ENCODE measurements at regions not wholly inside any gene's neighbourhood (a gene's known extent, or its start where the extent isn't known, plus 50 kb on each side); places are given as distances from the start of the nearest gene placed in this dataset.

DNA sequence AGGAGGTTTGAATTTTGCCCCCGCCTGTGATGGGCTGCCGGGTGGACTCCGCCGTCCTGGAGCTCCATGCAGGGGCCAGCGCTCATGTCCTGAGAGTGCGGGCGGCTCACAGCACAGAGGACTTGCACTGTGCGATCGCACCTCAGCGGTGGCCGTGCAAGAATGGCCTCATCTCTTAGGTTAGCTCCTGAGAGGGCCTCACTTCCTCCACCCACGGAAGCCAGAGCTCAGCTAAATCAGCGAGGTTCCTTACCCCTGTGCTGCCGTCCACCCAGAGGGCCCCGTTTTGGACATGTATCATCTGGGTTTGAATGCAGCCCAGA, 72.0 kb upstream of the PCSK6 start:
- no peak for DNase-seq (ENCODE audit: low read depth)
- H3K4me3 ChIP-seq (ENCODE audit: low read depth, low read length): no peak overlapping the region
- TF ChIP-seq, protein P1, sequence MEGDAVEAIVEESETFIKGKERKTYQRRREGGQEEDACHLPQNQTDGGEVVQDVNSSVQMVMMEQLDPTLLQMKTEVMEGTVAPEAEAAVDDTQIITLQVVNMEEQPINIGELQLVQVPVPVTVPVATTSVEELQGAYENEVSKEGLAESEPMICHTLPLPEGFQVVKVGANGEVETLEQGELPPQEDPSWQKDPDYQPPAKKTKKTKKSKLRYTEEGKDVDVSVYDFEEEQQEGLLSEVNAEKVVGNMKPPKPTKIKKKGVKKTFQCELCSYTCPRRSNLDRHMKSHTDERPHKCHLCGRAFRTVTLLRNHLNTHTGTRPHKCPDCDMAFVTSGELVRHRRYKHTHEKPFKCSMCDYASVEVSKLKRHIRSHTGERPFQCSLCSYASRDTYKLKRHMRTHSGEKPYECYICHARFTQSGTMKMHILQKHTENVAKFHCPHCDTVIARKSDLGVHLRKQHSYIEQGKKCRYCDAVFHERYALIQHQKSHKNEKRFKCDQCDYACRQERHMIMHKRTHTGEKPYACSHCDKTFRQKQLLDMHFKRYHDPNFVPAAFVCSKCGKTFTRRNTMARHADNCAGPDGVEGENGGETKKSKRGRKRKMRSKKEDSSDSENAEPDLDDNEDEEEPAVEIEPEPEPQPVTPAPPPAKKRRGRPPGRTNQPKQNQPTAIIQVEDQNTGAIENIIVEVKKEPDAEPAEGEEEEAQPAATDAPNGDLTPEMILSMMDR (conservative IDR thresholded peaks at IDR 0.05; ENCODE audit: low read depth, low read length): no peak

DNA sequence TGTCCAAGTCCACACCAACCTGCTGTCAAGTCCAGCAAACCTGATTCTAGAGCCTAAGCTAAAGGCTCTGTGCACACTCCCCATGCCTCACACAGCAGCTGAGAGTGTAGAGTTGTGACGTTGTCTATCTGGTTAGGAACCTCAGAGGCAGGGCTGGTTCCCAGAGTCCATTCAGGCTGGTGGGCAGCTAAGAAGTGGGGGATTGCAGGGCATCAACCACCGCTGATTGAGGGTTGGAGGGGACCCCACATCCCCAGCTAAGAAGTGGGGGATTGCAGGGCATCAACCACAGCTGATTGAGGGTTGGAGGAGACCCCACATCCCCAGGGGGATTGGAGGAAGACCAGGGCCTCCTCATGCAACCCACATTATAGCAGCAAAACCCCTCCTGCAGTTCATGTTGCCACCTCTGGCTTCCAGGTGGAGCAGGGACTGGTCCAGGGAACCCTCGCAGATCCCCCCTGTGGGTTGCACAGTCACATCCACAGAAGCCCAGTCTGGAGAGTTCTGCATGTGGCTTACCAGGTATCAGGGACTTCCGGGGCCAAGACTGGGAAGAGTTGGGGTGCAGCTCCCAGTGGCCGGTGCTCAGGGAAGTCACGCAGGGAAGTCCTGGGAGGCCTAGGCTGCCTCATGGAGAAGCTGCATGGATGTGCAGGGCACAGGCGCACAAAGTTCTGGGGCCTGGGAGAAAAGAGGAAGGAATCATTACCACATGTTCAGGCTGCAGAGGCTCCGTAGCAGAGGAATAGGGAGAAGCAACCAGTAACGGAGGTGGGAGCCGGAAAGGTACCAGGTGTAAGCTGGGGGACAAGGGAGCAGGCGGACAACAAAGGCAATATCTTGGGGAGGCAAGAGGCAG, 71.4 kb upstream of the PCSK6 start:
- DNase-seq (ENCODE audit: low read depth): no peak
- H3K4me3 ChIP-seq (ENCODE audit: low read depth, low read length): no peak overlapping the region
- TF ChIP-seq, protein P1 (conservative IDR thresholded peaks at IDR 0.05; ENCODE audit: low read depth, low read length): no peak

DNA sequence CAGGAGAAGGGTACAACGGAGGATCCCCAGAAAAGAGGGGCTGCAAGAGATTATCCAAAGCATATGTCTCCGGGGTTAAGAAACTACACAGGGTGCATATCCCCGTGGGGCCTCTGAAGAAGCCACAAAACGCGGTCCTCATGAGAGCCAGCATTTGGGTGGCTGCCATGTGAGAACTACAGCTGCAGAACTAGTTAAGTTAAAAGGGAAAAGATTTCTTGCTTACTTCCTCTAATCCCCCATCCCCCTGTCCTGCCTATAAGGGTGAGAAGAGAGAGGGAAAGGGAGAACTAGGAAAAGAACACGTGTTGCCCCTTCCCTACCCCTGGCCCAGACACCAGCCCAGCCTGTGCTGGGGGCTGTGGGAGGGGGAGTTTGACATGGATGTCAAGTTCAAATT, 70.4 kb upstream of the PCSK6 start:
- DNase-seq (ENCODE audit: low read depth): no peak
- no peak overlapping the region for H3K4me3 ChIP-seq (ENCODE audit: low read depth, low read length)
- TF ChIP-seq, protein P1 (conservative IDR thresholded peaks at IDR 0.05; ENCODE audit: low read depth, low read length): no peak

DNA sequence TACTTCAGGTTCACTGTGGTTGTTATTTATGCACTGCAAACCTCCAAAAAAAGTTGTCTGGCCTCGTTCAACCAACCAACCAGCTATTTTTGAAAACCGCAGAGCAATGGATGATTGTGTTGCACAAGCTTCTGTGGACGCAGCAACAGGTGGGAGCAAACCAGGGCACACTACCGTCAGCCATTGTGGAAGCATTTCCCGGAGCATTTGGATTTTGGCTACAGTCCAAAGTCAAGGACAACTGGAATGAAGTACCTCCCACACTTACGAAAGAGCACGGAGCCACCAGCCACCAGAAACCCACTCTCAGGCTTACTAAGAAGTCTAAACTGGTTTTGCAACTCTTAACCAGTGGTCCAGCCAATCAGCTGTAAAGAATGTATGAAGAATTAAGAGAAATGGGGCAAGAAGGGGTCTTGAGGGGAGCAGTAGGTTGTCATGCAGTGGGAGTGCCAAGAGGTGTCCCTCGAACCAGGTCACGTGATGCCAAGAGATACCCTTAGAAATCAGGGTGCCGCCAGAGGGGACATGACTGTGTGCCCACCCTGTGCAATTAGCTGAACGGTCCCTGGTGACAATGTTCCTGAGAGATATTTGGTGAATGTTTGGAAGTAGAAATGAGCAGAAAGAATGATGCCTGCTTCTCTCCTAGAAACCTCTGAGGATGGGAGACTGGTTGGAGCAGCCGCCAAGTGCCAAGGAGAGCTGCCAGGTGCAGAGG, 68.9 kb upstream of the PCSK6 start:
- TF ChIP-seq, protein P1 (conservative IDR thresholded peaks at IDR 0.05; ENCODE audit: low read depth, low read length): no peak
- no peak for DNase-seq (ENCODE audit: low read depth)
- H3K4me3 ChIP-seq (ENCODE audit: low read depth, low read length): no peak overlapping the region

DNA sequence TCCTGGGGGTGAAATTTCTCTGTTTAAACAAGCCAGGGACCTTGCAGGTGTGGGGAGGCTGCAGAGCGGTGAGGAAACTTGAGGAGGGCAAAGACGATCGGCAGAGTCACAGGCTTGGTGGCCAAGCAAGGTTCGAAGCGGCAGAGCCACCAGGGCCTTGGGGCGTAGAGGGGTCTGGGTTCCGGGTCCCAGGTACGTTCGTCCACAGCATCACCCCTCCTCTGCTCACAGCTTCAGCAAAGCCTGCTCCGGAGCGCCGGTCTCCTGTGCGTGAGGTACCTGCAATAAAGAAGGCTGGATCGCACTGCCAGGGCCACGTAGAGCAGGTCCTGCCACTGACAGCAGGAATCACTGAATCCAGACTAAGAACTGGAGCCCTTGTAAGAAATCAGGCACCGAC, 66.8 kb upstream of the PCSK6 start:
- DNase-seq (ENCODE audit: low read depth): no peak
- TF ChIP-seq, protein P1 (conservative IDR thresholded peaks at IDR 0.05; ENCODE audit: low read depth, low read length): no peak
- H3K4me3 ChIP-seq (ENCODE audit: low read depth, low read length): no peak overlapping the region

DNA sequence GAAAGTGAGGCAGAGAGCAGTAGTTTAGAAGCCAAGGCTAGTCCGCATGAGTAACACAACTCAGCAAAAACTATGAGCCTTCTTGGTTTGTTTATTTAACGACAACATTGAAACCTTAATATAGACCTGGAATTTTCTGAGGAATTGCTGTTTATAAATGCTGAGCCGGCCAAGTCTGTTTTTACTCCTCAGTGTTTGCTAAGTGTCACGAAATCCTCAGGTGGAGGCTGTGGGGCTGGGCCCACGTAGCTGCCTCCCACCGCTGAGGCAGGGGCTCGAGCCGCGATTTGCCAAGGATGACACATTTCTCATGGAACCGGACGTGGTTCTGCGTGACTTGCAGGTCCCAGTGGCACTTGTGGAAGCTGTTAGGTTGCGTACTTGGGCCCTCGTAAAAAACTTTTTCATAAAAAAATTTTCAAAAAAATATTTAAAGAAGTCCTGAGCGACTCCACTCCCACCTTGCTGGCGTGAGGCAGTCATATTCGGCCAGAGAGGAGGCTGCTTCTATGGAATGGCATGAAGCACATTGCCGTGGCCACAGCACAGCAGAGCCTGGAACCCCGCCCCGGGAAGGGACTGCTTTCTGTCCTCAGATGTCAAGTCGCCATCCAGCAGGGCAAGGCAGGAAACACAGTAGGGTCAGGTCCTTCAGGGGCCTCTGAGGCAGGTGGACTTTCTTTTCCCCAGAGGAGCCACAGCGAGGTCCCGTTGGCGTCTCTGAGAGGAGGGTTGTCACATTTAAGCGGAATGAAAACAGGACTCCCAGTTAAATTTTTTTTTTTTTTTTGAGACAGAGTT, 64.8 kb upstream of the PCSK6 start:
- DNase-seq (ENCODE audit: low read depth): no peak
- H3K4me3 ChIP-seq (ENCODE audit: low read depth, low read length): no peak overlapping the region
- TF ChIP-seq, protein P1 (conservative IDR thresholded peaks at IDR 0.05; ENCODE audit: low read depth, low read length): no peak
